PFSK-1 (cell line): ENCODE measurements at regions not wholly inside any gene's neighbourhood (a gene's known extent, or its start where the extent isn't known, plus 50 kb on each side); places are given as distances from the start of the nearest gene placed in this dataset.

Source experiments
- POLR2AphosphoS5 ChIP-seq: IDR thresholded peaks from 2 replicates; pipeline ENCODE4 v1.6.1; 2012; ENCODE audit warnings: low read depth, mild to moderate bottlenecking, control low read depth, low read length, moderate library complexity
- SIN3A ChIP-seq: IDR thresholded peaks from 2 replicates; pipeline ENCODE4 v1.6.1; 2012; ENCODE audit warnings: mild to moderate bottlenecking, low read length, moderate library complexity, borderline replicate concordance; ENCODE audit not compliant: insufficient read depth
- TAF1 ChIP-seq: IDR thresholded peaks from 2 replicates; pipeline ENCODE4 v1.6.1; 2012; ENCODE audit warnings: low read length, control low read depth, borderline replicate concordance; ENCODE audit not compliant: insufficient read depth
- TF ChIP-seq, protein P1 (sequence below), 2 experiments: IDR thresholded peaks; 2 replicates each; pipeline versions ENCODE4 v1.6.1 to v1.8.0; 2011 to 2012; ENCODE audit warnings: low read depth in 2 of 2, low read length in 2 of 2, control low read depth in 1 of 2, inconsistent platforms in 1 of 2, mild to moderate bottlenecking in 1 of 2, moderate library complexity in 1 of 2; ENCODE audit not compliant: insufficient read depth in 1 of 2

DNA sequence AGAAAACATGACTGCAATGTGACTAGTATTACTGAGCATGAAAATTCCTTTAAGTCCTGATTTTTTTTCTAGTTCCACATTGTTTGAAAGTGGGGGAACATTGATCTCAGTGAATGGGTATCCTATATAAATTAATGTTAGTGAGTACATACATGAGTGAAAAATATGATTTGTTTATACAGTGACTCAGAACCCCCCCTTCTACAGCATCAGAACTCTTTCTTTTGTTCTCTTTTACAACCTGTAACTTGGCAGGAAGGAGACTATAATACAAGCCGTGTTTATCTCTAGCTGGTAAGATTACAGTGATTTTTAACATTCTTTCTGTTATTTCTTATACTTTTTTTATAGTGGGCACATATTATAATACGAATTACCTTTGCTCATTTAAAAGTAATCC lies 384.7 kb downstream of the PDCD6IP start:
- TF ChIP-seq SIN3A (no peak), POLR2AphosphoS5 (no peak), TAF1 (no peak)
- TF ChIP-seq, protein P1, sequence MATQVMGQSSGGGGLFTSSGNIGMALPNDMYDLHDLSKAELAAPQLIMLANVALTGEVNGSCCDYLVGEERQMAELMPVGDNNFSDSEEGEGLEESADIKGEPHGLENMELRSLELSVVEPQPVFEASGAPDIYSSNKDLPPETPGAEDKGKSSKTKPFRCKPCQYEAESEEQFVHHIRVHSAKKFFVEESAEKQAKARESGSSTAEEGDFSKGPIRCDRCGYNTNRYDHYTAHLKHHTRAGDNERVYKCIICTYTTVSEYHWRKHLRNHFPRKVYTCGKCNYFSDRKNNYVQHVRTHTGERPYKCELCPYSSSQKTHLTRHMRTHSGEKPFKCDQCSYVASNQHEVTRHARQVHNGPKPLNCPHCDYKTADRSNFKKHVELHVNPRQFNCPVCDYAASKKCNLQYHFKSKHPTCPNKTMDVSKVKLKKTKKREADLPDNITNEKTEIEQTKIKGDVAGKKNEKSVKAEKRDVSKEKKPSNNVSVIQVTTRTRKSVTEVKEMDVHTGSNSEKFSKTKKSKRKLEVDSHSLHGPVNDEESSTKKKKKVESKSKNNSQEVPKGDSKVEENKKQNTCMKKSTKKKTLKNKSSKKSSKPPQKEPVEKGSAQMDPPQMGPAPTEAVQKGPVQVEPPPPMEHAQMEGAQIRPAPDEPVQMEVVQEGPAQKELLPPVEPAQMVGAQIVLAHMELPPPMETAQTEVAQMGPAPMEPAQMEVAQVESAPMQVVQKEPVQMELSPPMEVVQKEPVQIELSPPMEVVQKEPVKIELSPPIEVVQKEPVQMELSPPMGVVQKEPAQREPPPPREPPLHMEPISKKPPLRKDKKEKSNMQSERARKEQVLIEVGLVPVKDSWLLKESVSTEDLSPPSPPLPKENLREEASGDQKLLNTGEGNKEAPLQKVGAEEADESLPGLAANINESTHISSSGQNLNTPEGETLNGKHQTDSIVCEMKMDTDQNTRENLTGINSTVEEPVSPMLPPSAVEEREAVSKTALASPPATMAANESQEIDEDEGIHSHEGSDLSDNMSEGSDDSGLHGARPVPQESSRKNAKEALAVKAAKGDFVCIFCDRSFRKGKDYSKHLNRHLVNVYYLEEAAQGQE (IDR thresholded peaks at IDR 0.05; ENCODE audit: insufficient read depth in 1 of 2, low read depth in 2 of 2, low read length in 2 of 2), result no peak
